Trophoblast cell (in vitro differentiated cells and primary cell): ENCODE measurements at regions not wholly inside any gene's neighbourhood (a gene's known extent, or its start where the extent isn't known, plus 50 kb on each side); places are given as distances from the start of the nearest gene placed in this dataset.

Source experiments
- DNase-seq, 2 donors: peaks; one replicate each; pipeline ENCODE4 v3.0.0-alpha.2; 2016
- H2AFZ ChIP-seq: 2 replicates; pipeline ENCODE4 v1.6.1; 2013; ENCODE audit warnings: low read length, moderate library complexity, mild to moderate bottlenecking; ENCODE audit not compliant: insufficient read depth, poor library complexity
- H2AK5ac ChIP-seq: 2 replicates; pipeline ENCODE4 v1.6.1; 2013; ENCODE audit warnings: mild to moderate bottlenecking, low read length
- H2BK120ac ChIP-seq: 2 replicates; pipeline ENCODE4 v1.6.1; 2013; ENCODE audit warnings: low read length, mild to moderate bottlenecking, moderate library complexity; ENCODE audit not compliant: insufficient read depth, poor library complexity
- H2BK12ac ChIP-seq: 2 replicates; pipeline ENCODE4 v1.6.1; 2013; ENCODE audit warnings: mild to moderate bottlenecking, low read length, moderate library complexity
- H2BK5ac ChIP-seq: 2 replicates; pipeline ENCODE4 v1.6.1; 2013; ENCODE audit warnings: low read length, low read depth, moderate library complexity, mild to moderate bottlenecking; ENCODE audit not compliant: poor library complexity
- H3K14ac ChIP-seq: 2 replicates; pipeline ENCODE4 v1.6.1; 2013; ENCODE audit warnings: mild to moderate bottlenecking, low read length
- H3K18ac ChIP-seq: 2 replicates; pipeline ENCODE4 v1.6.1; 2013; ENCODE audit warnings: mild to moderate bottlenecking, low read length
- H3K23ac ChIP-seq: 2 replicates; pipeline ENCODE4 v1.6.1; 2013; ENCODE audit warnings: low read length
- H3K27ac ChIP-seq: 2 replicates; pipeline ENCODE4 v1.5.1; 2013; ENCODE audit warnings: low read depth, mild to moderate bottlenecking, inconsistent platforms, low read length, moderate library complexity
- H3K27me3 ChIP-seq: 2 replicates; pipeline ENCODE4 v1.6.1; 2013; ENCODE audit warnings: inconsistent platforms, mild to moderate bottlenecking, low read length, moderate library complexity; ENCODE audit not compliant: insufficient read depth
- H3K36me3 ChIP-seq, 2 experiments: 1 replicate in 1 of 2; 2 replicates in 1 of 2; pipeline ENCODE4 v1.6.1; 2013; ENCODE audit warnings: low read length in 2 of 2, mild to moderate bottlenecking in 2 of 2, moderate library complexity in 1 of 2; ENCODE audit not compliant: insufficient read depth in 2 of 2, control insufficient read depth in 1 of 2
- H3K4ac ChIP-seq: 2 replicates; pipeline ENCODE4 v1.6.1; 2013; ENCODE audit warnings: low read depth, mild to moderate bottlenecking, low read length, moderate library complexity
- H3K4me1 ChIP-seq, 2 experiments: 1 replicate in 1 of 2; 2 replicates in 1 of 2; pipeline ENCODE4 v1.6.1; 2013; ENCODE audit warnings: low read length in 2 of 2, mild to moderate bottlenecking in 2 of 2, moderate library complexity in 1 of 2; ENCODE audit not compliant: insufficient read depth in 2 of 2, control insufficient read depth in 1 of 2
- H3K4me2 ChIP-seq: 2 replicates; pipeline ENCODE4 v1.6.1; 2013; ENCODE audit warnings: inconsistent platforms, mild to moderate bottlenecking, low read length, moderate library complexity
- H3K4me3 ChIP-seq: 2 replicates; pipeline ENCODE4 v1.5.1; 2013; ENCODE audit warnings: mild to moderate bottlenecking, low read depth, low read length, inconsistent platforms
- H3K79me1 ChIP-seq: one replicate; pipeline ENCODE4 v1.6.1; 2013; ENCODE audit warnings: low read length
- H3K79me2 ChIP-seq: 2 replicates; pipeline ENCODE4 v1.6.1; 2013; ENCODE audit warnings: low read length, mild to moderate bottlenecking; ENCODE audit not compliant: control insufficient read depth, insufficient read depth, poor library complexity
- H3K9ac ChIP-seq: 2 replicates; pipeline ENCODE4 v1.6.1; 2013; ENCODE audit warnings: mild to moderate bottlenecking, low read length
- H3K9me3 ChIP-seq: 2 replicates; pipeline ENCODE4 v1.6.1; 2013; ENCODE audit warnings: low read depth, mild to moderate bottlenecking, control low read depth, inconsistent platforms, low read length; ENCODE audit not compliant: insufficient read depth
- H4K12ac ChIP-seq: 2 replicates; pipeline ENCODE4 v1.6.1; 2013; ENCODE audit warnings: low read depth, mild to moderate bottlenecking, low read length, moderate library complexity
- H4K8ac ChIP-seq: 2 replicates; pipeline ENCODE4 v1.6.1; 2013; ENCODE audit warnings: low read depth, mild to moderate bottlenecking, low read length, moderate library complexity
- H4K91ac ChIP-seq: one replicate; pipeline ENCODE4 v1.6.1; 2013; ENCODE audit warnings: low read depth, mild to moderate bottlenecking, low read length, moderate library complexity
- WGBS: extraction: QIAGEN DNeasy Blood & Tissue Kit; methylation state at CpG from one replicate; pipeline ENCODE4 v1.1.7; 2013; ENCODE audit warnings: missing lambda C conversion rate; ENCODE audit not compliant: insufficient read length, insufficient coverage; ENCODE audit errors: extremely low coverage; 5-methylcytosine and 5-hydroxymethylcytosine counted together

DNA sequence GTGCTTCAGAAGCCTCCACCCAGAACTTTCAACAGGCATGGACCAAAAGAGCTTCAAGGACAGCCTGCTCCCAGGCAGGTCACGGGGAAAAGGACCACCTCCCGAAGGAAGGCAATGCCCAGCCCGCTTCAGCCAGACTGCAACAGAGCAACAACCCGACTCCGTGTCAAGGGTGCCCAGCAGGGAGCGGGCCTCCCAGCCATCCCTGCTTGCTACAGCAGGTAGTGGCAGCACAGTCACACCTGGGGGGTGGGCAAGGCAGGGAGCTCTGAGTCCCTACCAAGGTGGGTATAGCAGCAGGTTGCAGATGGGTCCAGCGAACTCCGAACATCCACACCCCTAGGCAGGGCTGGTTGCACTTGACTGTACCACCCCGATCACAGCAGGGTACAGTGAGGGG lies 467.8 kb upstream of the PFKP start:
- H3K36me3 ChIP-seq = no peaks in the 10 kb centered on the region
- H2AK5ac ChIP-seq = no peak overlapping the region
- no peak for DNase-seq
- no peaks in the 10 kb centered on the region for H3K4me1 ChIP-seq
- H3K27me3 ChIP-seq = no peaks in the 10 kb centered on the region
- no peak overlapping the region for H3K4me2 ChIP-seq
- no peak overlapping the region for H3K27ac ChIP-seq
- no peak overlapping the region for H3K4ac ChIP-seq
- H3K14ac ChIP-seq = no peak overlapping the region
- no peaks in the 10 kb centered on the region for H3K79me1 ChIP-seq
- no peak overlapping the region for H4K8ac ChIP-seq
- H3K23ac ChIP-seq = no peak overlapping the region
- H3K18ac ChIP-seq = no peak overlapping the region
- H2BK120ac ChIP-seq = no peak overlapping the region
- H4K91ac ChIP-seq = no peak overlapping the region
- no peak overlapping the region for H2BK5ac ChIP-seq
- H3K9ac ChIP-seq = no peak overlapping the region
- H3K79me2 ChIP-seq = peaks cover 2% of the 10 kb centered on the region
- H2BK12ac ChIP-seq = no peak overlapping the region
- WGBS = no CpG with 5 or more reads among the region's 9 CpGs
- no peak overlapping the region for H2AFZ ChIP-seq
- peak overlapping the region; percentile 18 for H3K4me3 ChIP-seq
- peaks cover 4% of the 10 kb centered on the region for H3K9me3 ChIP-seq
- no peak overlapping the region for H4K12ac ChIP-seq

DNA sequence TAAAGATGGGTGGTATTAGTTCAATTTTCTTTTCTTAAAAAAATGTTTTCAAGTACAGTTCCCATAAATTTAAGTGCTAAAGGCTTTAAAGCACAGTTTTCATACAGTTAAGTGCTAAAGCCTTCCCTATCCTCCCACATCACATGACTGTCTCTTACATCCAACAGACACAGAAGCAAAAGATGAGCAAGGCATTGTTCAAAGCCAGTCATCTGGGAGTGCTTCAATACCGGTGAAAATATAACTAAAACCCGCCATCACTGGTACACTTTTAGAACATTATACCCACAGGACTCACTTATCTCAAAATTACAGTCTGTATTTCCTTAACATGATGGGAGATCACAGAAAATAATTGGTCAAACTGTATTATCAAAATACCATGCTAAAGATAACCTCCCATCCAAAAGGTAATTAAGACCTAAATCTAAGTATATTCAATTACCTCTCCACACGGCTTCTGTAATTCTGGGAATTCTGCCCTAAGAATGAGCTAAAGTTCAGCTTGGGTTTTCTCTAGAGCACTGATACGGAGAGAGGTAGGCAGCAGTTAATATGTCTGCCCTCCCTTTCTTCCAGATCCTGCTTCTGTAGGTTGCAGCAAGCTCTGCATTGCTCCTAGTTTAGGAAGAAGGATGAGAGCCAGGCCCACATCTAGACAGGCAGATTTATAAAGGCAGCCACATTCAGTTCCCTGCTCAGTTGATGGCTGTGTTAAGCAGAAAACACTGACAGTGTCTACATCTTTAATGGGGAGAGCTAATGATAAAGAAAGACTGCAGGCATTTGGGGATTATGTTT lies 474.8 kb upstream of the PFKP start:
- Histone ChIP-seq H3K79me2 (peaks cover 2% of the 10 kb centered on the region), H2BK120ac (no peak overlapping the region), H2BK12ac (no peak overlapping the region), H3K36me3 (no peaks in the 10 kb centered on the region), H3K27me3 (no peaks in the 10 kb centered on the region), H3K18ac (no peak overlapping the region), H3K9ac (no peak overlapping the region), H3K4me3 (no peak overlapping the region), H3K4ac (no peak overlapping the region), H4K91ac (no peak overlapping the region), H3K4me1 (no peaks in the 10 kb centered on the region), H4K12ac (no peak overlapping the region), H3K4me2 (no peak overlapping the region), H2AFZ (no peak overlapping the region), H3K27ac (no peak overlapping the region), H3K14ac (no peak overlapping the region), H2AK5ac (no peak overlapping the region), H3K23ac (no peak overlapping the region), H4K8ac (no peak overlapping the region), H2BK5ac (no peak overlapping the region), H3K79me1 (no peaks in the 10 kb centered on the region), H3K9me3 (peaks cover 3% of the 10 kb centered on the region)
- no peak for DNase-seq
- no CpG with 5 or more reads among the region's 4 CpGs for WGBS

DNA sequence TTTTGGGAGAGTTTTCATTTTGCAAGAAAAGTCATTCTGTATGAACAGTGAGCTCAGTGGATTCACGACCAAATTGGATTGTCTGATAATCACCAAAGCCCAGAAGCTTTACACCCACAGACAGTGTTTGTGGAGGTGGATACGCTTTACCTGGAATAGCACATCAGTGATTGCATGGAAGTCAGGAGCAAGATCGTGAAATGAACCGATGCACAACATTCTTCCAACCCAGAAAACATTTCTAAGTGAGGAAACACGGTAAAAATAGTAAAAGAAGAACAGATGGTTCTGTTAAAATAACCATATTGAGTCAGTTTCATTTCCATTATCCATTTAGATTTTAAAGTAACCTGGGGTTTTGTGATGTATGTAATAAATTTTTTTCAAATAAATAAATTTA lies 478.2 kb upstream of the PFKP start:
- Histone ChIP-seq H3K4me2 (no peak overlapping the region), H4K12ac (no peak overlapping the region), H2AK5ac (no peak overlapping the region), H3K23ac (no peak overlapping the region), H3K18ac (no peak overlapping the region), H3K4ac (no peak overlapping the region), H3K9me3 (peaks cover 1% of the 10 kb centered on the region), H3K27me3 (no peaks in the 10 kb centered on the region), H3K4me1 (no peaks in the 10 kb centered on the region), H2BK12ac (no peak overlapping the region), H2BK120ac (no peak overlapping the region), H3K4me3 (no peak overlapping the region), H3K14ac (no peak overlapping the region), H3K79me2 (no peaks in the 10 kb centered on the region), H3K36me3 (no peaks in the 10 kb centered on the region), H2AFZ (no peak overlapping the region), H3K27ac (no peak overlapping the region), H4K91ac (no peak overlapping the region), H3K79me1 (no peaks in the 10 kb centered on the region), H3K9ac (no peak overlapping the region), H4K8ac (no peak overlapping the region), H2BK5ac (no peak overlapping the region)
- no CpG with 5 or more reads among the region's 5 CpGs for WGBS
- no peak for DNase-seq

DNA sequence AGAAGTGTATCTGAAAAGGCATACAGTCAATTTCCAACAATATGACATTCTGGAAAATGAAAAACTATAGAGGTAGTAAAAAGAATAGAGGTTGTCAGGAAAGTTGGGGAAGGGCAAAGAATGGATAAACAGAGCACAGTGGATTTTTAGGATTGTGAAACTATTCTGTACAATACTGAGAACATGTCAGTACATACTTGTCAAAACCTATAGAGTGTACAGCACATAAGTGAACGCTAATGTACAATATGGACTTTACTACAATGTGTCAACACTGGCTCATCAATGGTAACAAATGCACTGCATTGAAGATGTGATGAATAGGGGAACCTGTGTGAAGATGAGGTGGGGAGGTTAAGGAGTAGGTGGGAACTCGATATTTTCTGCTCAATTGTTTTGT lies 483.0 kb upstream of the PFKP start:
- no peak overlapping the region for H3K27ac ChIP-seq
- no CpG with 5 or more reads among the region's 2 CpGs for WGBS
- no peak overlapping the region for H4K91ac ChIP-seq
- H3K18ac ChIP-seq = no peak overlapping the region
- H3K4me3 ChIP-seq = no peak overlapping the region
- no peaks in the 10 kb centered on the region for H3K9me3 ChIP-seq
- no peaks in the 10 kb centered on the region for H3K4me1 ChIP-seq
- no peak overlapping the region for H2AK5ac ChIP-seq
- no peak overlapping the region for H3K23ac ChIP-seq
- H3K9ac ChIP-seq = no peak overlapping the region
- H3K79me1 ChIP-seq = no peaks in the 10 kb centered on the region
- H3K4me2 ChIP-seq = no peak overlapping the region
- H2BK12ac ChIP-seq = no peak overlapping the region
- no peaks in the 10 kb centered on the region for H3K36me3 ChIP-seq
- no peak overlapping the region for H2BK120ac ChIP-seq
- H3K4ac ChIP-seq = no peak overlapping the region
- H4K12ac ChIP-seq = no peak overlapping the region
- no peak overlapping the region for H3K14ac ChIP-seq
- no peaks in the 10 kb centered on the region for H3K27me3 ChIP-seq
- no peak overlapping the region for H4K8ac ChIP-seq
- no peaks in the 10 kb centered on the region for H3K79me2 ChIP-seq
- no peak overlapping the region for H2BK5ac ChIP-seq
- DNase-seq = no peak
- no peak overlapping the region for H2AFZ ChIP-seq
